Panc1 (cell line): ENCODE measurements at regions not wholly inside any gene's neighbourhood (a gene's known extent, or its start where the extent isn't known, plus 50 kb on each side); places are given as distances from the start of the nearest gene placed in this dataset.

Source experiments
- POLR2AphosphoS5 ChIP-seq: IDR thresholded peaks from 2 replicates; pipeline ENCODE4 v1.6.1; 2012; ENCODE audit warnings: mild to moderate bottlenecking, low read depth, low read length, moderate library complexity
- SIN3A ChIP-seq: IDR thresholded peaks from 2 replicates; pipeline ENCODE4 v1.6.1; 2012; ENCODE audit warnings: low read depth, mild to moderate bottlenecking, low read length, moderate library complexity, borderline replicate concordance; ENCODE audit not compliant: insufficient read depth
- TF ChIP-seq, protein P1 (sequence below): fragments of 450-650 bp; IDR thresholded peaks from 2 replicates; pipeline ENCODE4 v1.5.1; 2017; ENCODE audit warnings: mild to moderate bottlenecking
- TF ChIP-seq, protein P2 (sequence below), 2 experiments: IDR thresholded peaks; 2 replicates each; pipeline ENCODE4 v1.6.1; 2011 to 2012; ENCODE audit warnings: low read depth in 2 of 2, control low read depth in 1 of 2, low read length in 1 of 2, mild to moderate bottlenecking in 1 of 2, moderate library complexity in 1 of 2; ENCODE audit not compliant: insufficient read depth in 1 of 2

DNA sequence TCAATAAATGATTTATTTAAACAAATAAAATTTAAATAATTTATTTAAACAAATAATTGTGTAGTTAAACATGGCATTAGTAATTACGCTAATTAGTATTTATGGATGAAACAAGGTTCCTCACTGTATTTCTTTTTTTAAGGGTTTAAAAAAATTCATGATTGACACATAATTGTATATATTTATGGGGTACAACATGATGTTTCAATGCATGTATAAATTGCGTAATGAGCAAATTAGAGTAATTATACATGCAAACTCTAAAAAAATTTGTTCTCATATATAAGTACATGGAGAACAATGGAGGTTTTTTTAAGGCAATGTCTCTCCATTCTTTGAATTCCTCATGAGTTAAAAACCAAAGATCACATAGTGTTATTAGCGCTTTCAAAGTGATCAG is 115.7 kb upstream of the KLF3 start:
- TF ChIP-seq, protein P1, sequence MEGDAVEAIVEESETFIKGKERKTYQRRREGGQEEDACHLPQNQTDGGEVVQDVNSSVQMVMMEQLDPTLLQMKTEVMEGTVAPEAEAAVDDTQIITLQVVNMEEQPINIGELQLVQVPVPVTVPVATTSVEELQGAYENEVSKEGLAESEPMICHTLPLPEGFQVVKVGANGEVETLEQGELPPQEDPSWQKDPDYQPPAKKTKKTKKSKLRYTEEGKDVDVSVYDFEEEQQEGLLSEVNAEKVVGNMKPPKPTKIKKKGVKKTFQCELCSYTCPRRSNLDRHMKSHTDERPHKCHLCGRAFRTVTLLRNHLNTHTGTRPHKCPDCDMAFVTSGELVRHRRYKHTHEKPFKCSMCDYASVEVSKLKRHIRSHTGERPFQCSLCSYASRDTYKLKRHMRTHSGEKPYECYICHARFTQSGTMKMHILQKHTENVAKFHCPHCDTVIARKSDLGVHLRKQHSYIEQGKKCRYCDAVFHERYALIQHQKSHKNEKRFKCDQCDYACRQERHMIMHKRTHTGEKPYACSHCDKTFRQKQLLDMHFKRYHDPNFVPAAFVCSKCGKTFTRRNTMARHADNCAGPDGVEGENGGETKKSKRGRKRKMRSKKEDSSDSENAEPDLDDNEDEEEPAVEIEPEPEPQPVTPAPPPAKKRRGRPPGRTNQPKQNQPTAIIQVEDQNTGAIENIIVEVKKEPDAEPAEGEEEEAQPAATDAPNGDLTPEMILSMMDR = no peak
- TF ChIP-seq POLR2AphosphoS5 = no peak
- TF ChIP-seq, protein P2, sequence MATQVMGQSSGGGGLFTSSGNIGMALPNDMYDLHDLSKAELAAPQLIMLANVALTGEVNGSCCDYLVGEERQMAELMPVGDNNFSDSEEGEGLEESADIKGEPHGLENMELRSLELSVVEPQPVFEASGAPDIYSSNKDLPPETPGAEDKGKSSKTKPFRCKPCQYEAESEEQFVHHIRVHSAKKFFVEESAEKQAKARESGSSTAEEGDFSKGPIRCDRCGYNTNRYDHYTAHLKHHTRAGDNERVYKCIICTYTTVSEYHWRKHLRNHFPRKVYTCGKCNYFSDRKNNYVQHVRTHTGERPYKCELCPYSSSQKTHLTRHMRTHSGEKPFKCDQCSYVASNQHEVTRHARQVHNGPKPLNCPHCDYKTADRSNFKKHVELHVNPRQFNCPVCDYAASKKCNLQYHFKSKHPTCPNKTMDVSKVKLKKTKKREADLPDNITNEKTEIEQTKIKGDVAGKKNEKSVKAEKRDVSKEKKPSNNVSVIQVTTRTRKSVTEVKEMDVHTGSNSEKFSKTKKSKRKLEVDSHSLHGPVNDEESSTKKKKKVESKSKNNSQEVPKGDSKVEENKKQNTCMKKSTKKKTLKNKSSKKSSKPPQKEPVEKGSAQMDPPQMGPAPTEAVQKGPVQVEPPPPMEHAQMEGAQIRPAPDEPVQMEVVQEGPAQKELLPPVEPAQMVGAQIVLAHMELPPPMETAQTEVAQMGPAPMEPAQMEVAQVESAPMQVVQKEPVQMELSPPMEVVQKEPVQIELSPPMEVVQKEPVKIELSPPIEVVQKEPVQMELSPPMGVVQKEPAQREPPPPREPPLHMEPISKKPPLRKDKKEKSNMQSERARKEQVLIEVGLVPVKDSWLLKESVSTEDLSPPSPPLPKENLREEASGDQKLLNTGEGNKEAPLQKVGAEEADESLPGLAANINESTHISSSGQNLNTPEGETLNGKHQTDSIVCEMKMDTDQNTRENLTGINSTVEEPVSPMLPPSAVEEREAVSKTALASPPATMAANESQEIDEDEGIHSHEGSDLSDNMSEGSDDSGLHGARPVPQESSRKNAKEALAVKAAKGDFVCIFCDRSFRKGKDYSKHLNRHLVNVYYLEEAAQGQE (IDR thresholded peaks at IDR 0.05; ENCODE audit: insufficient read depth in 1 of 2, low read depth in 2 of 2, low read length in 1 of 2) = no peak
- TF ChIP-seq SIN3A = no peak
